Pancreas (tissue), 10 donors: ENCODE measurements at regions not wholly inside any gene's neighbourhood (a gene's known extent, or its start where the extent isn't known, plus 50 kb on each side); places are given as distances from the start of the nearest gene placed in this dataset.
"Not testable (repeated sequence)": the region's sequence is repeated elsewhere in the genome, so short reads cannot be mapped to it uniquely, and the experiment has no call there.

Experiments
- ATAC-seq, 4 donors: fragments of 200-7000 bp; cut with Tn5 transposase; one replicate each; pipeline versions ENCODE4 v1.8.0 to v1.9.1; 2020; ENCODE audit warnings: mild to moderate bottlenecking in 4 of 4, moderate library complexity in 4 of 4
- DNase-seq, 6 donors: peaks; one replicate each; pipeline ENCODE4 v3.0.0-alpha.2; 2020
- FAIRE-seq: peaks from 2 replicates; lab custom pipeline; 2012; peaks lifted over from hg19 to GRCh38; lab: Jason Lieb, UNC
- H3K27ac ChIP-seq, 4 donors: fragments of 200-600 bp; sonication (generic); 1 replicate in 3 of 4; 2 replicates in 1 of 4; pipeline versions ENCODE4 v1.5.0 to v1.8.0; 2020
- H3K27me3 ChIP-seq, 4 donors: fragments of 200-600 bp; one replicate each; pipeline ENCODE4 v1.8.0; 2021
- H3K36me3 ChIP-seq, 3 donors: fragments of 200-600 bp; sonication (generic) in 1 of 3; one replicate each; pipeline versions ENCODE4 v1.5.0 to v1.8.0; 2020 to 2021
- H3K4me1 ChIP-seq, 3 donors: fragments of 200-600 bp; one replicate each; pipeline ENCODE4 v1.8.0; 2021
- H3K4me3 ChIP-seq, 4 donors: fragments of 200-600 bp; sonication (generic) in 2 of 4; one replicate each; pipeline versions ENCODE4 v1.5.0 to v1.8.0; 2020 to 2021
- H3K9me3 ChIP-seq, 4 donors: fragments of 200-600 bp; one replicate each; pipeline ENCODE4 v1.8.0; 2021
- WGBS, 2 donors: extraction: QIAGEN DNeasy Blood & Tissue Kit; methylation state at CpG; one replicate each; pipeline ENCODE4 v1.1.7; 2013; 5-methylcytosine and 5-hydroxymethylcytosine counted together
- intact Hi-C, 3 donors: fragments of 100-400 bp; cut with DNase I; formaldehyde crosslinking; loops; one replicate each; pipeline versions ENCODE4 v1.11.1 to v1.14.2; 2022
- TF ChIP-seq, protein P1 (sequence below), 4 donors: fragments of 200-600 bp; sonication (generic) in 3 of 4; IDR thresholded peaks; one replicate each; pipeline versions ENCODE4 v1.5.0 to v1.8.0; 2021; ENCODE audit warnings: antibody characterized with exemption in 4 of 4
- donor health status: healthy with polysubstance abuse.
- donor health status: DM: no; HTN: no; CAD: no; lungs with moderate emphysema.
- donor health status: DM: no; HTN: no; CAD: no.
- donor health status: control.
- donor health status: control.
- donor health status: Bipolar disorder and iron deficiency.
- donor health status: DM: yes; HTN: yes; CAD: no.
- donor health status: DM: no; HTN: no; CAD: no.
- donor health status: DM: no; HTN: no; CAD: no.
- donor health status: DM: yes; HTN: yes; CAD: no.

DNA sequence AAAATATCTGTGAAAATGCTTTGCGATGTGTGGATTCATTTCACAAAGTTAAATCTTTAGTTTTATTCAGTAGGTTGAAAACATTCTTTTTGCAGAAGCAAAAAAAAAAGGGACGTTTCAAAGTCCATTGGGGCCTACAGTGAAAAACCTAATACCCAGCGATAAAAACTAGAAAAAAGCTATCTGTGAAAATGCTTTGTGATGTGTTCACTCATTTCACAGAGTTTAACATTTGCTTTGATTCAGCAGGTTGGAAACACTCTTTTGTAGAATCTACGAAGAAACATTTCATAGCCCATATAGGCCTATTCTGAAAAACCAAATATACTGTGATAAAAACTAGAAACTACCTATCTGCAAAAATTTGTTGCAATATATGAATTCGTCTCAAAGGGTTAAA is 113.6 kb upstream of the WSB1 start:
- Histone ChIP-seq H3K36me3 (no peaks in the 10 kb centered on the region), H3K9me3 (peaks cover 0 to 4% (median 0%) of the 10 kb centered on the region in 4 donors), H3K4me1 (no peaks in the 10 kb centered on the region), H3K27me3 (no peaks in the 10 kb centered on the region), H3K4me3 (no peak overlapping the region), H3K27ac (no peak overlapping the region)
- DNase-seq (no peak), FAIRE-seq (no peak), ATAC-seq (no peak)
- intact Hi-C loops, result no loop called here
- TF ChIP-seq, protein P1, sequence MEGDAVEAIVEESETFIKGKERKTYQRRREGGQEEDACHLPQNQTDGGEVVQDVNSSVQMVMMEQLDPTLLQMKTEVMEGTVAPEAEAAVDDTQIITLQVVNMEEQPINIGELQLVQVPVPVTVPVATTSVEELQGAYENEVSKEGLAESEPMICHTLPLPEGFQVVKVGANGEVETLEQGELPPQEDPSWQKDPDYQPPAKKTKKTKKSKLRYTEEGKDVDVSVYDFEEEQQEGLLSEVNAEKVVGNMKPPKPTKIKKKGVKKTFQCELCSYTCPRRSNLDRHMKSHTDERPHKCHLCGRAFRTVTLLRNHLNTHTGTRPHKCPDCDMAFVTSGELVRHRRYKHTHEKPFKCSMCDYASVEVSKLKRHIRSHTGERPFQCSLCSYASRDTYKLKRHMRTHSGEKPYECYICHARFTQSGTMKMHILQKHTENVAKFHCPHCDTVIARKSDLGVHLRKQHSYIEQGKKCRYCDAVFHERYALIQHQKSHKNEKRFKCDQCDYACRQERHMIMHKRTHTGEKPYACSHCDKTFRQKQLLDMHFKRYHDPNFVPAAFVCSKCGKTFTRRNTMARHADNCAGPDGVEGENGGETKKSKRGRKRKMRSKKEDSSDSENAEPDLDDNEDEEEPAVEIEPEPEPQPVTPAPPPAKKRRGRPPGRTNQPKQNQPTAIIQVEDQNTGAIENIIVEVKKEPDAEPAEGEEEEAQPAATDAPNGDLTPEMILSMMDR (IDR thresholded peaks at IDR 0.05), result no peak
- WGBS, 2 donors, result 81 to 83% methylated on average over 5 of the region's 5 CpGs

DNA sequence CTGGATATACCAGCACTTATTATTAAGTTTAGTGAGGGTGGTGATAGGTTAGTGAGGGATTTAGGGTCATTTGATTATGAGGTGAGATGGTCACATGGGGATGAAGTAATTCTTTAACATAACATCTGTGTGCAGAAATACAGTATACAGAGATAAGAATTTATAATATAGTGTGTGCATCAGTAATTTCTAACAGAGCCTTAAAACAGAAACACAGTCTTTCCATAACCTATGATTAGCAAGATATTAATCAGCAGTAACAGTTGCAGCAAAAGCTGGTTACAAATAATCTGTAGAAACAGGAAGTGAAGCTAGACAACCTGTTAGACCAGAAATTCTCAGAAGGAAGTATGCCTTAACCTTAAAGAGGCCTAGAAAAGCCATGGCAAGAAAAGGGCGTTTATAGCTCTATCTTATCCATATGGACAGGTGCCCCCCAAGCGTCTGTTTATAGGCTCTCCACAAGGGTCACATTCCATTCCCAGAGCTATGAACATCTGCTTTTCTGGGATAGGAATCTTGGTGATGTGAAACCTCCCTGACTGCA is 112.5 kb upstream of the WSB1 start:
- ATAC-seq, result not testable (repeated sequence)
- 39 to 65% methylated on average over 2 of the region's 2 CpGs for WGBS, 2 donors

DNA sequence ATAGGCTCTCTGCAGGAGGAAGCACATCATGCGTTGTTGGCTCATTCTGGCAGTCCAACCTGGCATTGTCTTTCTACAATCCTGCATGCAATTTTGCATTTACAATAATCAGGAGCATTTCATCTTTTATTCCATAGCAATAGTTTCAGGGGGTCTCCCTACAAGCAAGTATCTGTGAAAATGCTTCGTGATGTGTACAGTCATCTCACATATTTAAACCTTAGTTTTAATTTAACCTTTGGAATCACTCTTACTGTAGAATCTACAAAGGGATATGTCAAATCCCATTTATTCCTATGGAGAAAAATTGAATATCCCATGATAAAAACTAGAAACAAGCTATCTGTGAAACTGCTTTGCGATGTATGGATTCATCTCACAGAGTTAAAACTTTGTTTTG is 112.0 kb upstream of the WSB1 start:
- H3K27me3 ChIP-seq, result no peaks in the 10 kb centered on the region
- H3K9me3 ChIP-seq, result peaks cover 0 to 4% (median 0%) of the 10 kb centered on the region in 4 donors
- H3K4me1 ChIP-seq, result no peaks in the 10 kb centered on the region
- no peaks in the 10 kb centered on the region for H3K36me3 ChIP-seq
- no peak overlapping the region for H3K27ac ChIP-seq
- intact Hi-C loops, result no loop called here
- 85 to 91% methylated on average over 3 of the region's 3 CpGs for WGBS, 2 donors
- DNase-seq (no peak), FAIRE-seq (no peak), ATAC-seq (no peak)
- TF ChIP-seq, protein P1 (IDR thresholded peaks at IDR 0.05), result no peak
- no peak overlapping the region for H3K4me3 ChIP-seq

More for the DNA sequence above, 112.5 kb upstream of the WSB1 start:
- intact Hi-C loops, H3K36me3 ChIP-seq, DNase-seq, H3K9me3 ChIP-seq, H3K27me3 ChIP-seq, FAIRE-seq, H3K27ac ChIP-seq, H3K4me1 ChIP-seq, H3K4me3 ChIP-seq: not testable (repeated sequence)

DNA sequence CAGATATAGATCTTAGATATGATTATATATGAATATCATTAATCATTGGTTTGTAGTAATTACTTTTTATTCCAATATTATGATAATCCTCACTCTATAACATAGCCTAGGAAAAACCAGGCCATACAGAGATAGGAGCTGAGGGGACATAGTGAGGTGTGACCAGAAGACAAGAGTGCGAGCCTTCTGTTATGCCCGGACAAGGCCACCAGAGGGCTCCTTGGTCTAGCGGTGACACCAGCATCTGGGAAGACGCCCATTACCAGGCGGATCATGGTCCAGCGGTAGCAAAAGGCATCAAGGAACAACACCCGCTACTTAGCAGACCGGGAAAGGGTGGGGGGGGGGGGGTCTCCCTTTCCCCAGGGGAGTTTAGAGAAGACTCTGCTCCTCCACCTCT is 96.4 kb upstream of the WSB1 start:
- WGBS, 2 donors, result 48 to 68% methylated on average over 8 of the region's 8 CpGs
- H3K4me1 ChIP-seq, H3K4me3 ChIP-seq, FAIRE-seq, ATAC-seq, DNase-seq, intact Hi-C loops, H3K9me3 ChIP-seq, H3K27me3 ChIP-seq, H3K36me3 ChIP-seq, H3K27ac ChIP-seq: not testable (repeated sequence)

DNA sequence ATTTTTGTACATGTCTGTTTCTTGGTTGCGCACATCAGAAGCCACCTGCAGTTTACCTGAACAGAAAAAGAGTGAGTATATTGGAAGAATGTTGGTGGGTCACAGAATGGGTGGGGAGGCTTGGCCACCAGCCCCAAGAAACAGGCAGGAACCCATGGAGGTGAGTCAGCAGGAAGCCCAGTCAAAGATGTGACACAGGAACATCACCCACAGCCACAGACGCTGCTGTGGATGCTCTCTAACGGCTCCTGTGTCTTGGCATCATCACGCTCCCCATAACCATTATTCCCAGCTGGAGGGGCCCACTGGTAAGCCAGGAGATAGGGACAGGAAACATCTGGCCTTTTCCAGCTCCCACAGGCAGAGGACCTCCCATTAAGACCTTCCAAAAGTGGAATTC is 94.0 kb upstream of the WSB1 start:
- no peaks in the 10 kb centered on the region for H3K4me1 ChIP-seq
- H3K4me3 ChIP-seq, result no peak overlapping the region
- intact Hi-C loops, result no loop called here
- no peak overlapping the region for H3K27ac ChIP-seq
- FAIRE-seq, result no peak
- TF ChIP-seq, protein P1 (IDR thresholded peaks at IDR 0.05), result no peak
- no peak for ATAC-seq
- no peaks in the 10 kb centered on the region for H3K27me3 ChIP-seq
- H3K9me3 ChIP-seq, result no peaks in the 10 kb centered on the region
- no peak for DNase-seq
- no peaks in the 10 kb centered on the region for H3K36me3 ChIP-seq
- 65 to 71% methylated on average over 4 of the region's 4 CpGs for WGBS, 2 donors

DNA sequence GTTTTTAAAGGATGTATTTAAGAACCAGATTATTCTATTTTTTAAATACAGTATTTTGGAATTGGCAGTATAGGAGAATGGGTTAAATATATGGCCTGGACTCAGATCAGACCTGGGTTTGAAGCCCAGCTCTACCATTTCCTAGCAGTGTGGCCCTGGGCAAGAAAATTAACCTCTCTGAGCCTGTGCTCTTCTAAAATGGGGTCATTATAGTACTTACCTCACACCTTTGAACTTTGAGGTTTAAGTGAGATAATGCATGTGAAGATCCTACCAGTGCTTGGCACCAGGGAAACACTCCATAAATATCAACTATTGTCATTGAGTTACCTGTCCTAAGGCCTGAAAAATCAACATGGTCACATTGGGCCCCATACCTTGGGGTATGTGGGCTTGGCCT is 93.4 kb upstream of the WSB1 start:
- H3K27me3 ChIP-seq, result no peaks in the 10 kb centered on the region
- TF ChIP-seq, protein P1 (IDR thresholded peaks at IDR 0.05), result no peak
- DNase-seq (no peak), FAIRE-seq (no peak), ATAC-seq (no peak)
- H3K27ac ChIP-seq, result no peak overlapping the region
- H3K4me3 ChIP-seq, result no peak overlapping the region
- intact Hi-C loops, result no loop called here
- no peaks in the 10 kb centered on the region for H3K36me3 ChIP-seq
- no peaks in the 10 kb centered on the region for H3K4me1 ChIP-seq
- H3K9me3 ChIP-seq, result no peaks in the 10 kb centered on the region
